Neural crest cell (in vitro differentiated cells): ENCODE measurements at regions not wholly inside any gene's neighbourhood (a gene's known extent, or its start where the extent isn't known, plus 50 kb on each side); places are given as distances from the start of the nearest gene placed in this dataset.
"Not testable (repeated sequence)": the region's sequence is repeated elsewhere in the genome, so short reads cannot be mapped to it uniquely, and the experiment has no call there.

Source experiments
- DNase-seq: peaks from one replicate; pipeline ENCODE4 v3.0.0; 2021; ENCODE audit warnings: low read depth, mixed read lengths, low spot score
- H3K27ac Mint-ChIP-seq: one replicate; pipeline ENCODE4 v1.8.0; 2021; ENCODE audit warnings: mild to moderate bottlenecking, mixed read lengths; ENCODE audit not compliant: unreplicated experiment
- H3K27me3 Mint-ChIP-seq: 2 replicates; pipeline ENCODE4 v1.8.0; 2021; ENCODE audit warnings: low read depth, mild to moderate bottlenecking, mixed read lengths
- H3K36me3 Mint-ChIP-seq: 2 replicates; pipeline ENCODE4 v1.8.0; 2021; ENCODE audit warnings: low read depth, mild to moderate bottlenecking, mixed read lengths
- H3K4me1 Mint-ChIP-seq: 2 replicates; pipeline ENCODE4 v1.8.0; 2021; ENCODE audit warnings: mixed read lengths
- H3K4me3 Mint-ChIP-seq: one replicate; pipeline ENCODE4 v1.8.0; 2021; ENCODE audit warnings: mild to moderate bottlenecking, mixed read lengths
- H3K9me3 Mint-ChIP-seq: 2 replicates; pipeline ENCODE4 v1.8.0; 2021; ENCODE audit warnings: mixed read lengths
- CTCF ChIP-seq: fragments of 200-600 bp; sonication (generic); conservative IDR thresholded peaks from 2 replicates; pipeline ENCODE4 v1.5.0; 2021; ENCODE audit warnings: antibody characterized with exemption, mild to moderate bottlenecking

- Mint-ChIP-seq H3K9me3 (peaks cover 6% of the 10 kb centered on the region), H3K36me3 (peaks cover 7% of the 10 kb centered on the region), H3K4me3 (no peak overlapping the region), H3K4me1 (no peaks in the 10 kb centered on the region), H3K27me3 (no peaks in the 10 kb centered on the region), H3K27ac (no peak overlapping the region)
- TF ChIP-seq CTCF = no peak
- DNase-seq = no peak
Measured at GRCh38 chr12:66756631-66757030, 77.8 kb upstream of the GRIP1 start.

DNA sequence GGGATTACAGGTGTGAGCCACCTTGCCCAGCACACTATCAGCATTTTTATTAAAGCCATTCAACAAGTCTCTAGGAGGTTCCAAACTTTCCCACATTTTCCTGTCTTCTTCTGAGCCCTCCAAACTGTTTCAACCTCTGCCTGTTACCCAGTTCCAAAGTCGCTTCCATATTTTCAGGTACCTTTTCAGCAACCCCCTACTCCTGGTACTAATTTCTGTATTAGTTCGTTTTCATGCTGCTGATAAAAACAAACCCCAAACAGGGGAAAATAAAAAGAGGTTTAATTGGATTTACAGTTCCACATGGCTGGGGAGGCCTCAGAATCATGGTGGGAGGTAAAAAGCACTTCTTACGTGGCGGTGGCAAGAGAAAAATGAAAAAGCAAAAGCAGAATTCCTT, 81.2 kb upstream of the GRIP1 start:
- H3K27me3 Mint-ChIP-seq, DNase-seq, H3K27ac Mint-ChIP-seq, H3K36me3 Mint-ChIP-seq, H3K4me3 Mint-ChIP-seq, H3K9me3 Mint-ChIP-seq, H3K4me1 Mint-ChIP-seq: not testable (repeated sequence)

GRCh38 chr12:66763467-66763866, 84.6 kb upstream of the GRIP1 start:
- no peak for DNase-seq
- Mint-ChIP-seq H3K4me3 (no peak overlapping the region), H3K4me1 (peaks cover 14% of the 10 kb centered on the region), H3K27ac (no peak overlapping the region), H3K27me3 (no peaks in the 10 kb centered on the region), H3K9me3 (peaks cover 6% of the 10 kb centered on the region), H3K36me3 (peaks cover 7% of the 10 kb centered on the region)
- TF ChIP-seq CTCF = no peak

GRCh38 chr12:66765204-66765603, 86.3 kb upstream of the GRIP1 start:
- DNase-seq = no peak
- H3K27ac Mint-ChIP-seq = no peak overlapping the region
- peaks cover 14% of the 10 kb centered on the region for H3K4me1 Mint-ChIP-seq
- peaks cover 7% of the 10 kb centered on the region for H3K36me3 Mint-ChIP-seq
- H3K27me3 Mint-ChIP-seq = no peaks in the 10 kb centered on the region
- no peak for TF ChIP-seq CTCF
- H3K9me3 Mint-ChIP-seq = peaks cover 6% of the 10 kb centered on the region
- H3K4me3 Mint-ChIP-seq = no peak overlapping the region

GRCh38 chr12:66767536-66767935, 88.7 kb upstream of the GRIP1 start:
- DNase-seq = no peak
- H3K36me3 Mint-ChIP-seq = no peaks in the 10 kb centered on the region
- H3K4me1 Mint-ChIP-seq = peaks cover 14% of the 10 kb centered on the region

GRCh38 chr12:66768293-66768692, 89.4 kb upstream of the GRIP1 start:
- Mint-ChIP-seq H3K27ac (no peak overlapping the region), H3K9me3 (no peaks in the 10 kb centered on the region), H3K27me3 (no peaks in the 10 kb centered on the region), H3K4me1 (peaks cover 11% of the 10 kb centered on the region), H3K36me3 (no peaks in the 10 kb centered on the region), H3K4me3 (no peak overlapping the region)
- no peak for DNase-seq
- no peak for TF ChIP-seq CTCF

More at GRCh38 chr12:66767536-66767935, 88.7 kb upstream of the GRIP1 start:
- H3K9me3 Mint-ChIP-seq = no peaks in the 10 kb centered on the region
- H3K4me3 Mint-ChIP-seq = no peak overlapping the region
- no peaks in the 10 kb centered on the region for H3K27me3 Mint-ChIP-seq
- no peak for TF ChIP-seq CTCF
- H3K27ac Mint-ChIP-seq = no peak overlapping the region
